GM12873 (cell line): ENCODE measurements at regions not wholly inside any gene's neighbourhood (a gene's known extent, or its start where the extent isn't known, plus 50 kb on each side); places are given as distances from the start of the nearest gene placed in this dataset.

Experiments
- TF ChIP-seq, protein P1 (sequence below): IDR thresholded peaks from 2 replicates; pipeline ENCODE4 v1.5.1; 2012; ENCODE audit warnings: low read depth, mild to moderate bottlenecking, moderate library complexity, low read length, control low read depth; ENCODE audit not compliant: insufficient read depth; ENCODE audit errors: missing control alignments

DNA sequence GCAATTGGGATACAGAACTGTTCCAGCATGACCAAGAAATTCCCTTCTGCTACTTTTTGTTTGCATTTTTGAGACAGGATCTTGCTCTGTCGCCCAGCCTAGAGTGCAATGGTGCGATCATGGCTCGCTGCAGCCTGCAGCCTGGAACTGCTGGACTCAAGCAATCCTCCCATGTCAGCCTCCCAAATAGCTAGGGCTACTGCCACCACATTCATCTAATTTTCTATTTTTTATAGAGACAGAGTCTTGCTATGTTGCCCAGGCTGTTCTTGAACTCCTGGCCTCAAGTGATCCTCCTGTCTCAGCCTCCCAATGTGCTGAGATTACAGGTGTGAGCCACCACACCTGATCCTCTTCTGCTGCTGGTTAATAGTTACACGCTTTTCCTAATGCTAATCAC lies 204.9 kb downstream of the SOX4 start:
- TF ChIP-seq, protein P1, sequence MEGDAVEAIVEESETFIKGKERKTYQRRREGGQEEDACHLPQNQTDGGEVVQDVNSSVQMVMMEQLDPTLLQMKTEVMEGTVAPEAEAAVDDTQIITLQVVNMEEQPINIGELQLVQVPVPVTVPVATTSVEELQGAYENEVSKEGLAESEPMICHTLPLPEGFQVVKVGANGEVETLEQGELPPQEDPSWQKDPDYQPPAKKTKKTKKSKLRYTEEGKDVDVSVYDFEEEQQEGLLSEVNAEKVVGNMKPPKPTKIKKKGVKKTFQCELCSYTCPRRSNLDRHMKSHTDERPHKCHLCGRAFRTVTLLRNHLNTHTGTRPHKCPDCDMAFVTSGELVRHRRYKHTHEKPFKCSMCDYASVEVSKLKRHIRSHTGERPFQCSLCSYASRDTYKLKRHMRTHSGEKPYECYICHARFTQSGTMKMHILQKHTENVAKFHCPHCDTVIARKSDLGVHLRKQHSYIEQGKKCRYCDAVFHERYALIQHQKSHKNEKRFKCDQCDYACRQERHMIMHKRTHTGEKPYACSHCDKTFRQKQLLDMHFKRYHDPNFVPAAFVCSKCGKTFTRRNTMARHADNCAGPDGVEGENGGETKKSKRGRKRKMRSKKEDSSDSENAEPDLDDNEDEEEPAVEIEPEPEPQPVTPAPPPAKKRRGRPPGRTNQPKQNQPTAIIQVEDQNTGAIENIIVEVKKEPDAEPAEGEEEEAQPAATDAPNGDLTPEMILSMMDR, result no peak

DNA sequence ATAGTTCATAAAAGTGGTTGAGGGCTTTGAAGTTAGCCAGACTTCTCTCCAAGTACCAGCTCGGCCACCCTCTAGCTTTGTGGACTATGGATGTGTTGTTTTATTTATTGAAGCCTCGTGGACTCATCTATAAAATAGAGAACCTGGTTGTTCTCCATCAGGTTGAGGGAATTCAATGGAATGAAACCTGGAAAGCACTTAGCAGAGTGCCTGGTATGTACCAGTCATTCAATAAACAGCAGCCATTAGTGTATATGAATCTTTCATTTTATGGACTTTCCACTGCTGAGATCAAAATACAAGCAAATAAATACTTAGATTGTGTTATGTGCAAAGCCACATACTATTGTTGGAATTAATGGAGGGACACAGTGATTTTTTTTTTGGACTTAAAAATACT lies 206.8 kb downstream of the SOX4 start:
- TF ChIP-seq, protein P1, result no peak

DNA sequence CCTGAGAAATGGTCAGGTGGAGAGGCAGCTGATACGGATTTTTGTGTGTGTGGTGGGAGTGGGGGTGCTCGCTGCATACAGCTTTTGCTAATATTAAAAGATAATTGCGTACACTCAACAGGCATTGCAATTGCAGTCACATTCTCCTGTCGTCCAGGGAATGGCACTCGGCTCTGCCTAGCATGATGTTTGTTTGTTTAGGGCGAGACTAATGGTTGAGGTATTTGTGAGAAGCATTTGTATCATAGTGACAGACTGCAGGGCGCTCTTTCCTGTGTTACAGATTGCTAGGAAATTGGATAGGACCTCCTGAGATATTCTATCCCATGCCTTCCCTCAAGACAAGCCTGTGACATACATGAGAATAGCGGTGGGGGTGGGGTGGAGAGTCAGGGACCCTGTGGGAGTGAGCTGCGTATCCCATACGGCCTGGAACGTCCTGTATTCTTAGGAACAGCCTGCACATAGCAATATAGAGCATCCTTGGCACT lies 207.4 kb downstream of the SOX4 start:
- TF ChIP-seq, protein P1, result no peak

DNA sequence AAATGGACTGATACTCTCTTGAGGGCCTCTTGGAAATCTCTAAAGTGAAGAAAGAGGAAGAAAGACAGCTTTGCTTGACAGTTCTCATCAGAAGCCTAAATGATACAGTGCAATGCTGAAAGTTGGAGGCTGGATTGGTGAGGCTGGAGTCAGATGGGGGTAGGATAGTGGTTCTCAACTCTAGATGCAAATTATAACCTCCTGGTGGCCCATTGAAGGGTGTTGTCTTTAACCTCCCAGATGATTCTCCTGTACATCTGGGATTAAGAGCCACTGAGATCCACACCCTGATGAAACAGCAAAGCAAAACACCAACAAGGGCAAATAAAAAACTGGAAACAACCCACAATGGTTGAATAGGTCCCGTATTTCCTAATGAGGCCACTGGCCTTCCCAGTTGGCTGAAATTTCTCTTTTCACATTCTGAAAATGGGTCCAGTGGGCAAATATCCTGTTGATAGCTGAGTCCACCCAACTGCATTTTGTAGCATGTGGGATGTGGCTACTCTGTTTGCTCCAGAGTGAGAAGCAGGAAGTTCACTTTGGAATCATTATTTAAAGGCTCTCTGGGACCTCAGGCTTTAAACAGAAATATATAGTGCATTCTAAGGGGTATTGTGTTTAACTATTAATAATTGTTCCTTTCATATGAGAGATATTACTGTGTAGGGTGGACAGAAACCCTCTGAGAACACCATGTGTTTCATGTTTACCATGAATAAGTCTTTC lies 208.1 kb downstream of the SOX4 start:
- TF ChIP-seq, protein P1, result no peak

DNA sequence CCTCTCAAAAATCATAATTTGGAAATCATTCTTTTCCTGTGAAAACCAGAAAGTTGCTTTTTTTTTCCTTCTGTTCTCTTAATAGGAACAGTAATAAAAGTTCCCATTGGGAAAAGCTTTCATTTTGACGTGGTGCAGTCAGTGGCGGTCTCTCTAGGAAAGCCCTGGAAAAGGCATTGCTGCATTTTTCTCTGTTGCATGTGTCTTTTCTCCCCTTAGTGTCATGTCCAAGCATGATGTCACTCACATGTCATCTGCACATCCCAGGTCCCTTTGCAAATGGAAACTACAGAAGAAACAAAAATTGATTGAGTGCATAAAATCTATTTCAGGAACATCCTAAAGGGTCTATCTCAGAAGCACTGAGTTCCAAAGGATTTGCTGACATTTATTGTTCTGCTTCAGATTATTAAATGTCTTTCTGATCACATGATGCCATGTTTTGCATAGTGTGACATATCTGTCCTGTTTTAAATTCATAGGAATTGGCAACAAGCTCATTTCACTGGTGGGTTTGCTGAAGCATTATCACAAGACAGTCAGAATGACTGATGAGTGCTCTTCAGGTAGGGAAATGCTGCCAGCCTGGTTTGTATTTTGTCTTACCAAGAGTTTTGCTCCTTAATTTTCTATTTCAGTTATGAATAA lies 208.7 kb downstream of the SOX4 start:
- TF ChIP-seq, protein P1, result no peak

DNA sequence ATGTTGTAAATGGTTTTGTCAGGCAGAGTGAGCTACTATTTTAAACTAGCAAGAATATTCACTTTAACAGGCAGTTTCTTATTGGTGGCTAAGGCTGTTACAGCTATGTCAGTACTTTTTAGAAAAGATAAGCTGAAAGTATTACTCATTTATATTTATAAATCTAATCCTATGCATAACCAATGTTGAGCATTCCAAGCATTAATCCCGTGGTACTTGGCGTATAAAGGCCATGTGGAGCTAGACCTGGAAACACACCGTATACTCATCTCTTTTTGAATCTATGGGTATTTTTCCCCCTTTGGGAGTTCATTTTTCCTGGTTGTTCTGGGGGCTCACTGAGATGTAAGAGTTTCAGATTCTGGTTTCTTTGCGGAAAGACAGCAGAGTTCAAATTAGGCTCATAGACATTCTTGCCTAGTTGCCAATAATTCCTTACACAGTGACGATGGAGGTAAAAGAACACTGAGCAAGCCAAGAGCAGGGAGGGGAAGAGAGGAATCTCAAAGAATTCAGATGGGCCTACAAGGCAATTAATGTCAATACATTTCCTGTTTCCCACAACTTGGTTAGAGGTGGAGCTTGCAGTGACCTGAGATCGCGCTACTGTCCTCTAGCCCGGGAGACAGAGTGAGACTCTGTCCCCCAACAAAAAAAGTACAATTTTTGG lies 211.5 kb downstream of the SOX4 start:
- TF ChIP-seq, protein P1, result no peak

DNA sequence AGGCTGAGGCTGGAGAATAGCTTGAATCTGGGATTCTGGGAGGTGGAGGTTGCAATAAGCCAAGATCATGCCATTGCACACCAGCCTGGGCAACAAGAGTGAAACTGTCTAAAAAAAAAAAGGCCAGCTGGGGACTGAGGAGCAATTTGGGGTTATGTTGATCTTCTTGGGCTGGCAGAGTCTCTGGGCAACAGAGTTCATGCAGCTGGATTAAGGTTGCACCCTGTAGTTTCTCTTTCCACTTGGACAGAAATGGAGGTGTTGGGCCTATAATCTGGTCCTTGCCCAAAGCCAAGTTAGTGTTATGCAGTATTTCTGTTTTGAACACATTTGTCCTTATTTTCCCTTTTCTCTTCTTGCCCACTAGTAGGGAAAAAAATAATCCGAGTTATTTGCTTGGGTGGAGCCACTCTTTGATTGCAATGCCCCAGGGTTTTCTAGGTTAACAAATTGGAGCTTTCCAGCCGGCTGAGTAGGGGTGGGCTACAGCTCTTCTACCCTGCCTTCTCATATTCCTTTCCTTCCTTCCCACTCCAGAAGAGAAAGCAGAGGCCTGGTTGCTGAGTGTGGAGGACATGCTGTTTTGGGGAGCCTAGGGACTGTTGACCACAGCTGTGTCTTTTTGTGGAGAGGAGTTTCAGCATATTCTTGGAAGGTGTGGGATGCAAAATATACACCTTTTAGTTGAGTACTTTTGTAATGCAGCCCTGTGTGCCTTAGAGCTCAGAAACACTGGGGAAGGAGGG lies 213.9 kb downstream of the SOX4 start:
- TF ChIP-seq, protein P1, result no peak
